K562 (cell line): ENCODE measurements at regions not wholly inside any gene's neighbourhood (a gene's known extent, or its start where the extent isn't known, plus 50 kb on each side); places are given as distances from the start of the nearest gene placed in this dataset.

Experiments used
- BRCA1 ChIP-seq, 2 experiments: fragments of 450-650 bp in 1 of 2; sonication (generic) in 1 of 2; formaldehyde crosslinking in 1 of 2; IDR thresholded peaks; 2 replicates each; pipeline versions ENCODE4 v1.5.0 to v1.6.1; 2017 to 2020; ENCODE audit warnings: mild to moderate bottlenecking in 1 of 2, missing genetic modification reagents in 1 of 2
- CEBPG ChIP-seq, 3 experiments: fragments of 200-800 bp in 1 of 3; sonication (Bioruptor generic) in 1 of 3; sonication (generic) in 1 of 3; formaldehyde crosslinking in 1 of 3; IDR thresholded peaks in 2 of 3; conservative IDR thresholded peaks in 1 of 3; 2 replicates each; pipeline versions ENCODE4 v1.6.1 to v1.8.0; 2016 to 2022; ENCODE audit warnings: missing compliant biosample characterization in 2 of 3, missing genetic modification characterization in 2 of 3, mild to moderate bottlenecking in 1 of 3, missing genetic modification reagents in 1 of 3
- FOXA3 ChIP-seq, 2 experiments: fragments of 450-650 bp in 1 of 2; sonication (generic) in 1 of 2; formaldehyde crosslinking; IDR thresholded peaks in 1 of 2; conservative IDR thresholded peaks in 1 of 2; 2 replicates each; pipeline versions ENCODE4 v1.4.0 to v1.8.0; 2020 to 2022; ENCODE audit warnings: mild to moderate bottlenecking in 2 of 2, missing genetic modification reagents in 1 of 2
- POLR2A ChIP-seq: fragments of 450-650 bp; conservative IDR thresholded peaks from 2 replicates; pipeline ENCODE4 v1.6.1; 2016
- RAD21 ChIP-seq, 2 experiments: fragments of 250-450 bp in 1 of 2; fragments of 450-650 bp in 1 of 2; sonication (Bioruptor Pico) in 1 of 2; formaldehyde crosslinking in 1 of 2; IDR thresholded peaks in 1 of 2; conservative IDR thresholded peaks in 1 of 2; 2 replicates each; pipeline versions ENCODE4 v1.4.0 to v1.8.0; 2020 to 2022; ENCODE audit warnings: mild to moderate bottlenecking in 2 of 2, moderate library complexity in 1 of 2
- SIRT6 ChIP-seq: IDR thresholded peaks from one replicate; pipeline ENCODE4 v1.6.1; 2012; ENCODE audit warnings: low read depth, mild to moderate bottlenecking, control low read depth, inconsistent platforms, low read length, moderate library complexity
- ZBTB7A ChIP-seq: IDR thresholded peaks from 2 replicates; pipeline ENCODE4 v1.6.1; 2011; ENCODE audit warnings: low read depth, mild to moderate bottlenecking, low read length, moderate library complexity, borderline replicate concordance; ENCODE audit not compliant: control insufficient read depth
- ZNF224 ChIP-seq: sonication (generic); formaldehyde crosslinking; IDR thresholded peaks from 2 replicates; pipeline ENCODE4 v1.8.0; 2022; ENCODE audit warnings: mild to moderate bottlenecking, missing genetic modification reagents
- ZNF239 ChIP-seq: fragments of 250-450 bp; sonication (Bioruptor Pico); IDR thresholded peaks from 2 replicates; pipeline ENCODE4 v1.4.0; 2020; ENCODE audit warnings: mild to moderate bottlenecking
- ZNF511 ChIP-seq: sonication (generic); formaldehyde crosslinking; IDR thresholded peaks from 2 replicates; pipeline ENCODE4 v1.8.0; 2022; ENCODE audit warnings: mild to moderate bottlenecking, missing genetic modification reagents

DNA sequence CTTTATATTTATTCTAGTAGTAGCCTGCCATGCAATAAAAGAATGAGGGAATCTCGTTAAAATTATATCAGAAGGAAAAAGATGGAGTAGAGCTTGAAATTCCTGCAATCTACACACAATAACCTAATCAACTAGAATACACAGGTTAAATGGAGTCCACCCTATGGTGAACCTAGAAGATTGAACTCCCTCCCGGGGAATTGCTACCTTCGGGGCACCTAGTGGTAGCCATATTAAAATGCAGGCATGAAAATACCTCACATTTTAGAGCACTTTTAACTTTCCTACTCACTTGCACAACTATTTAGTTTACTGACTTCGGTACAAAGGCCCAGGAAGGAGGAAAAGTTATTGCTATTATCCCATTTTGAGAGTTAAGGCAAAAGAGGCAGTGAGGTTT, 174.5 kb downstream of the SS18 start:
- TF ChIP-seq ZNF511 (CRISPR knock-in tag) (no peak), BRCA1 (IDR thresholded peaks at IDR 0.05) (no peak), BRCA1 (CRISPR knock-in tag; IDR thresholded peaks at IDR 0.05) (no peak), POLR2A (no peak), ZNF224 (CRISPR knock-in tag) (no peak), RAD21 (CRISPR knock-in tag; conservative IDR thresholded peaks at IDR 0.05 in 1 of 2, IDR thresholded peaks at IDR 0.05 in 1 of 2) (no peak), FOXA3 (CRISPR knock-in tag; conservative IDR thresholded peaks at IDR 0.05 in 1 of 2, IDR thresholded peaks at IDR 0.05 in 1 of 2) (no peak), ZBTB7A (no peak), ZNF239 (CRISPR knock-in tag) (no peak), CEBPG (CRISPR knock-in tag; IDR thresholded peaks at IDR 0.05) (no peak), CEBPG (tag; conservative IDR thresholded peaks at IDR 0.05 in 1 of 2, IDR thresholded peaks at IDR 0.05 in 1 of 2) (no peak), SIRT6 (no peak)
